GM18909 (cell line): ENCODE measurements at regions not wholly inside any gene's neighbourhood (a gene's known extent, or its start where the extent isn't known, plus 50 kb on each side); places are given as distances from the start of the nearest gene placed in this dataset.
A peak's percentile ranks its signal among the peaks of the same experiment; 100 is the strongest.
"Not testable (repeated sequence)": the region's sequence is repeated elsewhere in the genome, so short reads cannot be mapped to it uniquely, and the experiment has no call there.

Source experiments
- ATAC-seq: cut with Tn5 transposase; IDR thresholded peaks from one replicate; pipeline ENCODE4 v1.9.1; 2021; ENCODE audit warnings: mild to moderate bottlenecking; ENCODE audit not compliant: unreplicated experiment, poor library complexity

GRCh38 chr2:199575416-199575815 is 117.7 kb upstream of the SATB2 start:
- no peak for ATAC-seq

GRCh38 chr2:199572571-199572970 is 114.8 kb upstream of the SATB2 start:
- ATAC-seq, result no peak

GRCh38 chr2:199570934-199571333 is 113.2 kb upstream of the SATB2 start:
- no peak for ATAC-seq

- ATAC-seq, result no peak
Observed at GRCh38 chr2:199569336-199569735, 111.6 kb upstream of the SATB2 start.

- ATAC-seq, result no peak
Observed at GRCh38 chr2:199558156-199558555, 100.4 kb upstream of the SATB2 start.

GRCh38 chr2:199556527-199557285 is 99.0 kb upstream of the SATB2 start:
- no peak for ATAC-seq

- no peak for ATAC-seq
Observed at GRCh38 chr2:199554026-199554425, 96.3 kb upstream of the SATB2 start.

GRCh38 chr2:199552141-199552540 is 94.4 kb upstream of the SATB2 start:
- no peak for ATAC-seq

- ATAC-seq, result no peak
Observed at GRCh38 chr2:199543606-199544172, 86.0 kb upstream of the SATB2 start.

GRCh38 chr2:199535445-199536177 is 77.9 kb upstream of the SATB2 start:
- ATAC-seq, result no peak

GRCh38 chr2:199533873-199534272 is 76.1 kb upstream of the SATB2 start:
- not testable (repeated sequence) for ATAC-seq

GRCh38 chr2:199527071-199527470 is 69.3 kb upstream of the SATB2 start:
- ATAC-seq, result no peak

- ATAC-seq, result no peak
Observed at GRCh38 chr2:199524689-199525574, 67.2 kb upstream of the SATB2 start.

- peak; percentile 82 for ATAC-seq
Observed at GRCh38 chr2:199509403-199509802, 51.7 kb upstream of the SATB2 start.
